Stimulated activated CD4-positive, alpha-beta T cell treated with anti-CD3 and anti-CD28 coated beads, Interleukin-4, amount 100 ng/mL, for 24 hours (primary cell): ENCODE measurements at regions not wholly inside any gene's neighbourhood (a gene's known extent, or its start where the extent isn't known, plus 50 kb on each side); places are given as distances from the start of the nearest gene placed in this dataset.

Source experiments
- DNase-seq: peaks from one replicate; pipeline ENCODE4 v3.0.0-alpha.2; 2020

DNA sequence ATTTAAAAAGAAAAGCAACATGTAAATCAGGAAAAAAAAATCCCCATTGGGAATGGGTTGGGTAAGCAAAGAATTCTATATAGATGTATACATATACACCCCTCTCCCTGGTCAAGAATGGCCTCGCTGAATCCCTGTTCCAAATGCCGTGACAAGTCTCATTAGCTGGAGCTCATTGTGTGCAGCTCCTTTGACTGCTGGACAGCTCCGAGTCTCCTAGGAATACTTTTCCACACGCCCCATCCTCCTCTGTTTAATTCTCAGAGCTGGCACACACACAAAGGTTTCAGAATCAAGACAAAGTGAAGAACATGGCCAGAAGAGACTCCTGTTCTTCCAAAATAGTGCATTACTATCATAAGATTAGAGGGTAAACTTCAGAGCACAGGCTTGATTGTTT, 130.9 kb upstream of the MKLN1 start:
- DNase-seq = no peak

DNA sequence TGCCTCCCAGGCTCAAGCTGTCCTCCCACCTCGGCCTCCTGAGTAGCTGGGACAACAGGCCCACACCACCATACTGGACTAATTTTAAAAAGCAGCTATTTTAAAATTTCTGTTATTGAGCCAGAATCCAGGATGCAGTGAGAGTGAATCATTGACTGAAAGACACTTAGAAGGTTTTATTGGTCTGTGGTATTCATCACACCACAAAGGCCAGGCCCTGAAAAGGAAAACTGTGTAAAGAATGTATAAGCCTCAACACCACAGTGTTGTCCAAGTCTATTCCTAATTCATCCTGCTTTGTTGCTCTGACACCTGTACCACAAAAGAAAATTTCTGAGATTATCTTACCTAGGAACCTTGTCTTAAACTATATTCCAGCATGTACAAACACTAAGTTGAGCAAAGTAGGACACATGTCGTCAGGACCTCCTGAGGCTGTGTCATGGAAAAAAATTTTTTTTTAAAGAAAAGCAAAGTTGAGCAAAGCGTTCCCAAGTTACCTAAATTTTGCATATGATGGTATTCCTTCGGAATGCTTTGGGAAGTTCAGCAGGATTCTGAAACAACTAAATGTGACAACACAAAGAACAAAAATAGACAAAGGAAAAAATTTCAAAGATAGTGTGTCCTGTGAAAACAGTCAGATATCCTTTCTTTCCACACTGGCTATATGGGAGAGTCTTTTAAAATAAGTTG, 129.6 kb upstream of the MKLN1 start:
- DNase-seq = no peak

DNA sequence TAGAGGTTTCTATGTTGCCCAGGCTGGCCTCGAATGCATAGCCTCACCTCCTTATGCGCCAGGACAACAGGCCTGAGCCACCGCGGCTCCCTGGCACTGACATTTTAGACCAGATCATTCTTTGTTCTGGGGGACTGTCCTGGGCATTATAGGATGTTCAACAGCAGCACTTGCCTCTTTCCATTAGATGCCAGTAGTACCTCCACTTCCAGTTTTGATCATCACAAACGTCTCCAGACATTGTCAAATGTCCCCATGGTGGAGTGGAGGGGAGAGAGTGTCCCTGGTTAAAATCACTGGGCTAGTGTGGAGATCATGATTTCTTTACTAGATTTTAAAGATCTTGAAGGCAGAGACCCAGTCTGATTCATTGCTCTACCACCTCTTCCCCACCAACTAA, 125.2 kb upstream of the MKLN1 start:
- no peak for DNase-seq

DNA sequence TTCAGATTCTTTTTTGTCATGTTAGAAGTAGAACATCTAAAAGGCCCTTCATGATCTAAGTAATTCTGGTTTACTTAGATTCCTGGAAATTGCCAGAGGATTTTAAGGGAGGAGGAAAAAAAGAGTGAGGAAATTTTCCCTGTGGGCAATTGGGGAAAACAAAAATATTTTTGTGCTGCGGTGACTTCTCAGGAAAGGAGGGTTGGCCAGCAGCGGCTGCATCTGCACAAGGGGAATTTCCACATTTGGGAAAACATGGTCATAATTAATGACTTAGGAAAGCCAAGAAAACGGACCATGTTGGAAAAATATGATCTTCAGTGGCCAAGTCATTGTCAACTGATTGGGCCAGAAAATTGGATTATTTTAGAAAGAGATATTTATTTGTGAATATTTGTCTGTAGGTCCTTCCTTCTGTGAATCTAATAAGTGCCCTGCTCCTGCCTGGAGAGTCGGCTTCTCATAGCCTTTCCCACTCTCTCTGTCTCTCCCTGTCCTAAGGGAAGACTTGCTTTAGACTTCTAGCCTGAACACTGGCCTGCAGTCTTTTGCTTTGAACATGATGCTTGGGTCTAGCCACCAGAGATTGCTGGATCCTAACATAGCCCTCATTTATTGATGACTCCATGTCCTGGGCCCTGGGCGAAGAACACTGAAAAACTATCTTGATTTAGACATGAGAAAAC, 124.2 kb upstream of the MKLN1 start:
- no peak for DNase-seq

DNA sequence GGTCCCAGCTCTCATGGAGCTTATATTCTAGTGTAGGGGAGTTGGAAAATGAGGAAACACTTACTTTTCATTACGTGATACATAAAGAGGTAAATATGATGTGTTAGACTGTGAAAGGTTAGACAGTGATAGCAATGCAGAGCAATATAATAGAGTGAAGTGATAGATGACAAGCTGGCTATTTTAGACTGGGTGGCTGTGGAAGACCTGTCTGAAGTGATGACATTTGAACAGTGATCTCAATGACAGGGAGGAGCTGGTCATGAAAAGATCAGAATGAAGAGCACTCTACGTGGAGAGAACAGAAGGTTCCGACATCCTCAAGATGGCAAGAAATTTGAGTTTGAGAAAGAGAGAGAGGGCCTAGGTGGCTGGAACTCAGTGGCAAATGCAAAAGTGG, 118.9 kb upstream of the MKLN1 start:
- no peak for DNase-seq

DNA sequence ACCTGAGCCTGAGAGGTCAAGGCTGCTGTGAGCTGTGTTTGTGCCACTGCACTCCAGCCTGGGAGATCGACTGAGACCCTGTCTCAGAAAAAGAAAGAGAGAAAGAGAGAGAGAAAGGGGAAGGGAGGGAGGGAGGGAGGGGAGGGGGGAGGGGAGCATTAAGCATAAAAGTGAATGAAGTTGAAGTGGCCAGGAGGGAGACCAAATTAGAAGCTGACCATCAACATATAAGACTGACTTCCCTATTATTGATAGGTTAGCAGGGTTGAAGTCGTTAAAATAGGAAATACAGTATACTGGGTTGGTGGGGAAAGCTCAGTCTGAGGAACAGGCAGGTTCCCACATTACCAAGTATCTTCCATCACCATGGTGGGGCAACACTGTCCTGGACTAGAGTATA, 117.1 kb upstream of the MKLN1 start:
- no peak for DNase-seq

DNA sequence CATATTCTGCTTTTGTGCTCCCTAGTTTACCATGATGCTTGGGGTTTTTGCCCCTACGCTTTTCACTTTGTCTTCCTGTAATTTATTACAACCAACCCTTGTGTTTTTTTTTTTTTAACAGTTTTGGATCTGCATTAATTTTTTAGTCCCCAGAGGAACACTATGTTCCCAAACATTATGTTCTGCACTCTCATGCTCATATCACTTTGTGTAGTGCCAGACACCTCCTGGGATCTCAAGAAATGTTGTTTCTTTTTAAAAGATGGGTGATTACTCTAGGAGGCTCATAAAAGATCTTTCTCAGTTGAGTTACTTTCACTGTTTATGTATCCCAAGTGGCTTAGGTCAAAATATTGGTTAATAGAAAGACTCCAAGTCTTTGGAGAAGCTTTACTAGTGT, 116.2 kb upstream of the MKLN1 start:
- DNase-seq = no peak

DNA sequence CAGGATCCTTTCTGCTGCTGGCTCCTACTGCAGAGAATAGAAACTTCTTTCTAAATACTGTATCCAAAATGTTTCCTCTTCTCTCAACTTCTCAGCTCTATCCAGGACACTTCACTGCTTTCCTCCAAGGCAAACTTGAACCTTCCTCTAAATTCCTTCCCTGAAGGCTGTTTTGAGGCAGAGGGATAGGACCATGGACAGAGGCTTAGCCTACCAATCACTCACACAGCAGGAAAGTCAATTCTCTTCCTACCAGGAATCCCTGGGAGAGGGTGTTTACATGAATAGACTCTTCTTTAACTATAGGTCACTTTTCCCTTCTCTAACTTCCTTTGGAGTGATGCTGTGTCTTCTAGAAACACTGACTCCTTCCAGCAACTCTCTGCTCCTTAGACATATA, 115.6 kb upstream of the MKLN1 start:
- DNase-seq = no peak

DNA sequence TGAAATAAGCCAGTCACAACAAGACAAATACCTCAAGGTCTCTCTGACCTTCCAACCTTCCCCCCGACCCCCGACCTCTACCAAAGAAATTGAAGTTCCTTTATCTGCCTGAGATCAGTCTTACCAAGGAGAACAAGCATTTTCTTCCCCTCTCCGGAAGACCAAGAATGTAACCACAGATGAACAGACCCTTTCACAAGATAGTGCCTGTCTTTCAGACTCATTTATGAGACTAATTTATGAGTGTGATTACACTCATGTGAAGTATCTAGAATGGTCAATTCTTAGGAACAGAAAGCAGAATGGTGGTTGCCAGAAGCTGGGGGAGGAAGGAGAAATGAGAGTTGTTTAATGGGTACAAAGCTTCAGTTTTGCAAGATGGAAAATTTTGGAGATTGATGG, 108.9 kb upstream of the MKLN1 start:
- DNase-seq = no peak

DNA sequence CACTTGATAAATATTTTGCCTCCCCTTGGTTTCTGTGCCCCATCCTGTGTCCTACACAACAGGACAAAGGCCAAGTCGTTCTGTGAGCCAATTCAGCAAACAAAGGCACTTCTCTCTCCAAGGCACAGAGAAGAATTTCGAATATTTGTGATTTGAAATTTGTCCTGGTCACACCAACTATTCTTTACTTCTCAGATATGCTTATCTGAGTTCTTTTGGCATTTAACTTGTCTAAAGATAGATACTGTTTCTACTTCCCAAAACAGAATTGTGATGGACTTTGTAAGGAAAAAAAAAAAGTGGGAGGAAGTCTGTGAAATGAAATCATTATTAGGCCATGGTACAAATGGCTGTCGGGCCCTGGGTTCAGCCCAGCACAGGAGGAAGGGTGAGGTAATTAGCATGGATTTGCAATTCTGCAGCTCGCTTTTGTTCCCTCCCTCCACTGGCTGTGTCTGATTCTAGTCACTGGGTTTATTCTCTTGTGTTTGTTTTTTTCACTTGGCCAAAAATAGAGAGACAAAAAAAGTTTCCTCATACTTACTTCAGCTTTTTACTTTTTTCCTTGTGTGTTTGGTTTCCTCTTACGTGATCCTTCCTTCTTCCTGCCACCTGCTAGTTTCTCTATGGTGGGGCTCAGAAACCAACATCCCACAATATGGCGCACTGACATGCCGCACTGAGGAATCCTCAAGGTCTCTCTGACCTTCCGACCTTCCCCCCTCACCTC, 108.2 kb upstream of the MKLN1 start:
- no peak for DNase-seq

DNA sequence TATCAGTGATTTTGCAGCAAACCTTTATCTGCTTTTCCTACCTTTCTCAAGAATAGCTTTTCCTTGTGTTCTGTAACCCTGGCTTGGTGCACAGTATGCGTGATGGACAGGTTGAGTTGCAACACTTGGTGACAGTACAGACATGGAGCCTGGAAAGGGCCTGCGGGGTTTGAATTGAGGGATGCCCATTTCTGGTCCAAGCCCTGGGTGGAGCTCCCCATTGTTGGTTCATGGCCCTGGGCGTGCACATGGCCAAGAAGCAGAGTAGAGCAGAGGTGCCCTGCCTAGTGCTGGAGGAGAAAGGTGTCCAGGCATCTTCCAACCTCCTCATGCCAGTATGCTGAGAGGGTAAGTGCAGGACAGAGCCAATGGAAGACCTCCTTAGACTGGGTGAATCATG, 106.6 kb upstream of the MKLN1 start:
- no peak for DNase-seq

DNA sequence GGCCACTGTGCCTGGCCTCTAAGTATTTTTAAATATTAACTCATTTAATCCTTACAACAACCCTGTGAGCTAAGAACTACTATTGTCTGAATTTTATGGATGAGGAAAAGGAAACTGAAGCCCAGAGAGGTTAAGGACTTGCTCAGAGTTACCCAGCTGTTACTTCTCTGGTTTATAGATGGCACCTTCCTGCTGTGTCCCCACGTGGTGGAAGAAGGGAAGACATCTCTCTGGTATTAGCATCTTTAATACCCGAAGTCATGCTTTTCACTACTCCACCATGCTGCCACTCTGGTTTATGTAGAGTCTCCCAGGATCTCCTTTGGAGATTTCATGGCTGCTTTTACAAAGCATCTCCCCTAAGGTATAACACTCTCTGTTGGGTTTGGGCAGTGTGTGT, 105.5 kb upstream of the MKLN1 start:
- no peak for DNase-seq

DNA sequence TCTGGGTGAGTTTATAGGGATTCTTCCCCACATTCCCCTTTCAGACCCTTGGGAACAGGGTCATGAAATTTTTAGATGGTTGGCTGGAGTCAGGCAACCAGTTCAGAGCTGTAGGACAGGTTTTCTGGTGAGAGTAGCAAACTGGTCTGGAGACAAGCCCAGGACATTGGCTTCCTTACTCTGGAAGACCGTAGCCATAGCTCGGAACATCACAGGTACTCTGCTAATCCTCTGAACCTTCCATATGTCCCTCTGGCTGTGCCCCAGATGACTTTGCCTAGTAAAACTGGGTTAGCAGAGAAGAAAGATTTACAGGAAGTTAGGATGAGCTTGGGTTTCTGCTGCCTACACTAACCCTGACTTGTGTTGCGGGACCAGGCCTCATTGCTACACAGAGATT, 104.5 kb upstream of the MKLN1 start:
- no peak for DNase-seq

DNA sequence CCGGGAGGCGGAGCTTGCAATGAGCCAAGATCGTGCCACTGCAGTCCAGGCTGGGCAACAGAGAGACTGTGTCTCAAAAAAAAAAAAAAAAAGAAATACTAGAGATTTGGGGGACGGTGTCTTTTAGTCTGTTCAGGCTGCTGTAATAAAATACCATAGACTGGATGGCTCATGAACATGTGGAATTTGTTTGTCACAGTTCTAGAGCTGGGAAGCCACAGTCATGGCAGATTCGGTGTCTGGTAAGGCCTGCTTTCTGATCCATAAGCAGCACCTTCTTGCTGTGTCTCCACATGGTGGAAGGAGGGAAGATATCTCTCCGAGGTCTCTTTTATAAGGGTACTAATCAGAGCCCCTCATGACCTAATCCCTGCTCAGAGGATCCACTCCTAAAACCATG, 102.7 kb upstream of the MKLN1 start:
- DNase-seq = no peak

DNA sequence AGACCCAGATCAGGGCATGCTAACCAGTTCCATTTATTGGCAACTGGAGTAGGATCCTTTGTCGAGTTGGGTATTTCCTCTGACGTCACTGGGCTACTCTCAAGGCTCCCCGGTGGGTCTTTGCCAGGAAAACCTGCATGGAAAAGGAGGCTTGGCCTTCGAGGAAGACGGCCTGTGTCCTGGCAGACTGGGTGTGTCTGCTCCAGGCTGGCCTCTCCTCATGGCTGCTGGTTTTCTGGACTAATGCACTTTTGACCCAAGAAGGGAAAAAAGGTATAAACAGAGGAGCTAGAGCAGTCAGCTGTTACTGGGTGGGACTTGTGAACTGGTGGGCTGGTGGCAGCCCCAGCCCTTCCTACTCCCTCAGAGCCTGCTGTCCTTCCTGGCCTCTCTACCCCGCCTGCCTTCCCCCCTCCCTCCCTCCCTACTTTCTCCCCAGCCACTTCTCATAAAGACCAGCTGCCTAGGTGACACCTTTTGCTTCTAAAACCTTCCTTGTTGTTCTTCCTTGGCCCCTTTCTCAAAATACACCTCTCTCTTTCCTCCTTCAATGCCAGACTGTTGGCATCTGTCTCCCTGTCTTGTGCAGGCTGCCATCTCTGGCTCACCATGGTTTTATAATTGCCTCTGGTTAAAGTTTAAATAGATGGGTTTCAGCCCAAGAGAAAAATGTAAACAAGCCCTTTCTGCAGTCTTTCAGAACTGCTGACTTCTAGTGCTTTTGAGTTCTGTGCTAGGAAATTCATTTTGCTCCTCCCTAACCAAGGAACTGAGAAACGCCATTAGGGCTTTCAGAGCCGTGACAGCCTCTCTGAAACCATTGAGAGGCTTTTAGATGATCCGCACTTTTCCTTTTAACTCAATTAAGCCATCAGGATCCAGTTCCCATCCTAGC, 101.8 kb upstream of the MKLN1 start:
- DNase-seq = no peak

DNA sequence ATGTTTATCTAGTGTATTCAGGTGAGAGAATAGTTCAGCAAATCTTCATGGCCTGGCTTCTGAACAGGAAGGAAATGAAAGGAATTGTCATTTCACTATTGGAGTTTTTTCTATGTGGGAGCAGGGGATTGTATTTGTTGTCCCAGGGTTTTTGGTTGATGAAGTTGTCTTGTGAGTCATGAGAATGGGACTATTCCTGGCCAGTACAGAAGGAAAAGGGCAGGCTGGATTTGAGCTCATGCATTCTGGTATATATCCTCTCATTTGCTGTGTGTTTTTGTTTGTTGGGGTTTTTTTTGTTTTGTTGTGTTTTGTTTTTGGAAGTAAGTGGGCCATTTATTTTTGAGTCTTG, 101.2 kb upstream of the MKLN1 start:
- no peak for DNase-seq

DNA sequence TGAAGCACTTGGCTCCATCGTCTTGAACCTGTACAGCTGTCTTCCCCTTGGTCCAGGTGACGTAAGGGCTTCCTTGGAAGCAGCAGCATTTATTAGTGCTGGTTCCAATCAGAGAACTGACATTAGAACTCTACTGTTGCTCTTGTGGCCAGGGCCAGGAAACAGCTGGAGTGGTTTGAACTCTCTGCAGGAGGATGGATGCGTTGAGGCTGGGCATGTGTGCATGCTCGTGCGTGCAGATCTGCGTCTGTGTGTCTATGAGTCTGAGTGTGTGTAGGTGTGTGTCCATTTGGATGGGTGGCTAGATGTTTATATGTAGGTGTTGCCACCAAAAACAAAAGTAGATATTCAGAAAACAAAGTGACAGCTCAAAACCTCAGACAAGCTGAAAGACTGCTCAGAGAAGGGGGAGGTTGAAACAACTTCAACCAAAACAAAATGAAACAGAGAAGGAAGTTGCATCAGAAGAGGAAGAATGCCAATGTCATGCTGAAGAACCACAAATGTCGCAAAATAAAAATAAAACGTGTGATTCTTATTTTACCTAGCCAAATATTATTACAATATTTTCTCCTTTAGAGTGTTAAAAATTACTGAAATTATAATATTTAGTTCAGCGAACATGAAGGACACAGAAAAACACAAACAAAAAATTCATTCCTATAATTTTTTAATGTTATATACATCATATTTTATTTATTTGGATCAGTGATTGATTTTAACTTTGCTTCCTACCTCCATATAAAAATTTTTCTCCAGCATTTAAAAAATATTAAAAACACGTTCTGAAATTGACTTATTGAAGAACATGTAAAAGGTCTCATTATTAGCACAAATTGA, 96.1 kb upstream of the MKLN1 start:
- peak; percentile 72 for DNase-seq

DNA sequence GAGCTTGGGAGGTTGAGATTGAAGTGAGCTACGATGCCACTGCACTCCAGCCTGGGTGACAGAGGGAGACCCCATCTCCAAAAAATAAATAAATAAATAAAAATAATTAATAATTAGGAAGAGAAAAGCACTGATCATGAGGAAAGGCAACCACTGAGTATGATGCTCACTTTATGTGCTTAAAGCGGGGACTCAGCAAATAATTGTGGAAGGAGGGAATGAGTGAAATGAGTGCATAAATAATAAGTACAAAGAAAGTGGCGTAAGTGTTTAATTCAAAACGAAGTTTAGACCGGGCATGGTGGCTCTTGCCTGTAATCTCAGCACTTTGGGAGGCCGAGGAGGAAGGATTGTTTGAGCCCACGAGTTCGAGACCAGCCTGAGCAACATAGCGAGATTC, 94.9 kb upstream of the MKLN1 start:
- DNase-seq = no peak

DNA sequence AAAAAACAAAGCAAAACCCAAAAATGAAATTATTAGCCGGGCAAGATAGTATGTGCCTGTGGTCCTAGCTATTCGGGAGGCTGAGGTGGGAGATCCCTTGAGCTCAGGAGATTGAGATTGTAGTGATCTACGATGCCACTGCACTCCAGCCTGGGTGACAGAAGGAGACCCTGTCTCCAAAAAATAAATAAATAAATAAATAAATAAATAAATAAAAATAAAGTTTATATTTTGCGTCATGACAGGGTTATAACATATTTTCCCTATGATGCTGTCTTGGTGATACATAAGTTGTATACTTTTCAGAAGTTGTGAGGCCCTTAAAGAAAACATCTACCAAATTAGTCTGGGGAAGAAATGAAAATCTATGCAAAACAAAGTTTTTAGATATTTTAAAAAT, 94.5 kb upstream of the MKLN1 start:
- no peak for DNase-seq

DNA sequence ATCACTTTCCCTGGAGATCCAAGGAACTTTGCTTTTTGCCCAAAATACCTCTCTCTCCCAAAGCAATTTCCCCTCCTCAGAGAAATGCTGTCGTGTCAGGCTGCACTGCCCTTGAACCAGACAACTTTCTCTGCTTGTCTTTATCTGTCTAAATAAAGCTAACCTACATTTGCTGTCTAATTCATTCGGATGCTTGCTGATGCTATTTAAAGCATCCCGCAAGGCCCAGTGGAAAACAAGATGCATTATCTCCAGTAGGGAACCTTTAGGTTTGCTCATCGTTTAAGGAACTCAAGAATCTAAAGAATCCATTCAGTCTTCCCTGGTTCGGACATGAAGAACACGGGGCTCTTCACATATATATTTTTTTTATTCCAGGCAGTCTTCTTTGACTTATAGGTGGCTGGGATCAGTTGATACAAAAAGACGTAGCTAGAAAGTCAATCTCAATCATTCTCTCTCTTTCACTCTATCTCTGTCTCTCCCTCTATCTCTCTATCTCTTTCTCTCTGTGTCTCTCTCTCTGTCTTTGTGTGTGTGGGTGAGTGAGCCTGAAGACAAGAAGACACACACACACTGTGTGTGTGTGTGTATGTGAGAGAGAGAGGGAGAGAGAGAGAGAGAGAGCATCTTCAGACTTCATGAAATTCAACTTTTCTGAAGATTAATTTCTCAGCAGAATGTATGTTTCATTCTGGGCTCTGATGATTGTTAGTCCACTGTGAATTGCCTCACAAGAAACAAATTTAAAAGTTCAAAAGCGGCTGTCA, 92.8 kb upstream of the MKLN1 start:
- DNase-seq = no peak

DNA sequence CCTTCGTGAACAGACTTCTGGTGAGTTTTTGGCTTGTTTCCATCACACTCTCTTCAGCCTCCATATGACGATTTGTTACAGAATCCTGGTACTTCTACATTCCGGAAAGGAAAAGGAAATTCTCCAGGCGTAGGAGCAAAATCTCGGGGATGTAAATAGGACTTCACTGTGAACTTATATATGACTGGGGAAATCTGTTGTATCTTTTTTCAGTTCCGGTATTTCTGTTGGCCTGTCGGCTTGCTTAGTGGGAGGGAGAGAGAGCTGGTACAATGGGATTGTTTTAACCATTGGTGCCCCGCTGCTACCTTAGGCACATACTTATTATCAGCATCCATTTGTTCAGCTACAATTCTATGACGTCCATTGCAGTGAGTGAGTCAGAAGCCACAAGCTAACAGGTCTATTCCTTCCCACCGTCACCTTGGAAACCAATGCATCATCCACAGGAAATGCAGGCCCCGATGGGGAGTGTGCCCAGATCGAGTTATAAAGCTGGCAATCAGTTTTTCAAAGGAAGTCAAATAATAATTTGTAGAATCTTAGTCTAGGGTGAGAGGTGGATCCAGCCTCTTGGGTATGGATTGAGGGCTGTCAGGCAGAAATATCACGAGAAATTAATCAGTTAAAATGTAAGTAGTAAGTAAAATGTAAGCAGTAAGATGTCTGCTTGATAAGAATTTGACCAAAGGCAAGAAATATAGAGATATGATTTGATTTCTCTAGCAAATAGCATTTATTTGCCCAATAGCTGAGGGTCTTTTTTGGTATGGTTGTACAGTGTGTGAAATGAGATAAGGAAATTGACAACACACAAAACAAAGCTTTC, 92.0 kb upstream of the MKLN1 start:
- peak; percentile 86 for DNase-seq
